ENCODE measurements at regions not wholly inside any gene's neighbourhood (a gene's known extent, or its start where the extent isn't known, plus 50 kb on each side); places are given as distances from the start of the nearest gene placed in this dataset.

GRCh38 chr17:14808425-14808824, 456.7 kb downstream of the PMP22 start:
- no peak for TF ChIP-seq TAF1 (IDR thresholded peaks at IDR 0.05; ENCODE audit: low read depth)
- TF ChIP-seq YY1 (IDR thresholded peaks at IDR 0.05; ENCODE audit: low read depth), result no peak
- no peak for TF ChIP-seq ZBTB7A (IDR thresholded peaks at IDR 0.05; ENCODE audit: low read depth)
- TF ChIP-seq TCF12 (IDR thresholded peaks at IDR 0.05; ENCODE audit: low read depth), result no peak
- TF ChIP-seq USF1 (IDR thresholded peaks at IDR 0.05), result no peak
- no peak for TF ChIP-seq TEAD4 (IDR thresholded peaks at IDR 0.05)
- no peak for TF ChIP-seq FOXM1 (IDR thresholded peaks at IDR 0.05; ENCODE audit: borderline replicate concordance, low read depth)
- no peak for TF ChIP-seq CREB1 (IDR thresholded peaks at IDR 0.05; ENCODE audit: low read depth)
- no peak for TF ChIP-seq EP300 (IDR thresholded peaks at IDR 0.05; ENCODE audit: borderline replicate concordance)
- no peak for TF ChIP-seq NFIC (IDR thresholded peaks at IDR 0.05)
- no peak for TF ChIP-seq RAD21 (IDR thresholded peaks at IDR 0.05; ENCODE audit: low read depth)

GRCh38 chr17:14805348-14805747, 459.8 kb downstream of the PMP22 start:
- no peak for TF ChIP-seq EP300 (IDR thresholded peaks at IDR 0.05; ENCODE audit: borderline replicate concordance)
- TF ChIP-seq FOXM1 (IDR thresholded peaks at IDR 0.05; ENCODE audit: borderline replicate concordance, low read depth), result no peak
- TF ChIP-seq ZBTB7A (IDR thresholded peaks at IDR 0.05; ENCODE audit: low read depth), result no peak
- no peak for TF ChIP-seq USF1 (IDR thresholded peaks at IDR 0.05)
- no peak for TF ChIP-seq CEBPB (IDR thresholded peaks at IDR 0.05)
- TF ChIP-seq MAX (IDR thresholded peaks at IDR 0.05), result no peak
- no peak for TF ChIP-seq YY1 (IDR thresholded peaks at IDR 0.05; ENCODE audit: low read depth)

GRCh38 chr17:14803826-14804225, 461.3 kb downstream of the PMP22 start:
- TF ChIP-seq ZBTB7A (IDR thresholded peaks at IDR 0.05; ENCODE audit: low read depth) (no peak), REST (IDR thresholded peaks at IDR 0.05; ENCODE audit: low read depth) (no peak), MAX (IDR thresholded peaks at IDR 0.05) (no peak), EGR1 (IDR thresholded peaks at IDR 0.05) (no peak), EP300 (IDR thresholded peaks at IDR 0.05; ENCODE audit: borderline replicate concordance) (no peak), USF1 (IDR thresholded peaks at IDR 0.05) (no peak), TCF12 (IDR thresholded peaks at IDR 0.05; ENCODE audit: low read depth) (no peak), YY1 (IDR thresholded peaks at IDR 0.05; ENCODE audit: low read depth) (no peak), TEAD4 (IDR thresholded peaks at IDR 0.05) (no peak), NFIC (IDR thresholded peaks at IDR 0.05) (no peak), TAF1 (IDR thresholded peaks at IDR 0.05; ENCODE audit: low read depth) (no peak), CREB1 (IDR thresholded peaks at IDR 0.05; ENCODE audit: low read depth) (no peak)

- no peak for TF ChIP-seq TEAD4 (IDR thresholded peaks at IDR 0.05)
- no peak for TF ChIP-seq CEBPB (IDR thresholded peaks at IDR 0.05)
These were observed 467.3 kb downstream of the PMP22 start for GRCh38 chr17:14797801-14798200.

- no peak for TF ChIP-seq RAD21 (IDR thresholded peaks at IDR 0.05; ENCODE audit: low read depth)
- no peak for TF ChIP-seq NFIC (IDR thresholded peaks at IDR 0.05)
- TF ChIP-seq CREB1 (IDR thresholded peaks at IDR 0.05; ENCODE audit: low read depth), result no peak
- no peak for TF ChIP-seq USF1 (IDR thresholded peaks at IDR 0.05)
- TF ChIP-seq TCF12 (IDR thresholded peaks at IDR 0.05; ENCODE audit: low read depth), result no peak
- TF ChIP-seq MAX (IDR thresholded peaks at IDR 0.05), result no peak
- no peak for TF ChIP-seq FOXM1 (IDR thresholded peaks at IDR 0.05; ENCODE audit: borderline replicate concordance, low read depth)
- no peak for TF ChIP-seq EGR1 (IDR thresholded peaks at IDR 0.05)
- TF ChIP-seq YY1 (IDR thresholded peaks at IDR 0.05; ENCODE audit: low read depth), result no peak
- no peak for TF ChIP-seq ZBTB7A (IDR thresholded peaks at IDR 0.05; ENCODE audit: low read depth)
- no peak for TF ChIP-seq CEBPB (IDR thresholded peaks at IDR 0.05)
- TF ChIP-seq EP300 (IDR thresholded peaks at IDR 0.05; ENCODE audit: borderline replicate concordance), result no peak
- TF ChIP-seq REST (IDR thresholded peaks at IDR 0.05; ENCODE audit: low read depth), result no peak
- TF ChIP-seq TAF1 (IDR thresholded peaks at IDR 0.05; ENCODE audit: low read depth), result no peak
- no peak for TF ChIP-seq TEAD4 (IDR thresholded peaks at IDR 0.05)
These were observed 468.1 kb downstream of the PMP22 start for GRCh38 chr17:14797021-14797420.

All from Ishikawa (cell line).